Urinary bladder (tissue), 3 donors: ENCODE measurements at regions not wholly inside any gene's neighbourhood (a gene's known extent, or its start where the extent isn't known, plus 50 kb on each side); places are given as distances from the start of the nearest gene placed in this dataset.

Experiments used
- DNase-seq: peaks from one replicate; pipeline ENCODE4 v3.0.0-alpha.2; 2015; ENCODE audit errors: extremely low spot score
- H3K27ac ChIP-seq: one replicate; pipeline ENCODE4 v1.5.1; 2013; ENCODE audit warnings: low read depth, mild to moderate bottlenecking, moderate library complexity
- H3K36me3 ChIP-seq: one replicate; pipeline ENCODE4 v1.6.1; 2013; ENCODE audit warnings: mild to moderate bottlenecking, moderate library complexity; ENCODE audit not compliant: insufficient read depth
- H3K4me1 ChIP-seq: one replicate; pipeline ENCODE4 v1.6.1; 2013; ENCODE audit warnings: mild to moderate bottlenecking, moderate library complexity; ENCODE audit not compliant: insufficient read depth
- H3K4me3 ChIP-seq: one replicate; pipeline ENCODE4 v1.5.1; 2013; ENCODE audit warnings: low read depth, low read length
- WGBS: extraction: QIAGEN DNeasy Blood & Tissue Kit; methylation state at CpG from one replicate; pipeline ENCODE4 v1.1.7; 2013; 5-methylcytosine and 5-hydroxymethylcytosine counted together
- donor health status: healthy with polysubstance abuse.
- donor health status: healthy.

DNA sequence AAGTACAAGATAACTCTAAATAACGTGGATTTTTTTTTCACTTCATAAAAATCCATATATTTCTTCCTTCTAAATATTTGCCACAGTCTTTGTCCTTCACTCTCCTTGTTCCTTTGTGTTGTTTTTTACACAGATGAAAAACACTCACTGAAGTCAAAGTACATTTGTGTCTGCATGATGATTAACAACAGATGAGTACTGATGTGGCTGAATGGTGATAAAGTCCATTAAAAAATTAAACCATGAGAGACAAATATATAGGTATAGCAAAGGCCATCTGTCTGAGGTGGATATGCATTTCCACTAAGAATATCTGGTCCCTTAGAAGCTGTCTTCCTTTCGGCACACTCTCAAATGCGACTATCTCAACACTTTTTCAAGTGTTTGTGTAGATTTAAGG lies 317.5 kb upstream of the MCTP2 start:
- Histone ChIP-seq H3K27ac (no peak overlapping the region), H3K4me3 (no peak overlapping the region), H3K36me3 (no peaks in the 10 kb centered on the region), H3K4me1 (no peaks in the 10 kb centered on the region)
- no peak for DNase-seq
- WGBS = 72% methylated on average over 3 of the region's 3 CpGs

DNA sequence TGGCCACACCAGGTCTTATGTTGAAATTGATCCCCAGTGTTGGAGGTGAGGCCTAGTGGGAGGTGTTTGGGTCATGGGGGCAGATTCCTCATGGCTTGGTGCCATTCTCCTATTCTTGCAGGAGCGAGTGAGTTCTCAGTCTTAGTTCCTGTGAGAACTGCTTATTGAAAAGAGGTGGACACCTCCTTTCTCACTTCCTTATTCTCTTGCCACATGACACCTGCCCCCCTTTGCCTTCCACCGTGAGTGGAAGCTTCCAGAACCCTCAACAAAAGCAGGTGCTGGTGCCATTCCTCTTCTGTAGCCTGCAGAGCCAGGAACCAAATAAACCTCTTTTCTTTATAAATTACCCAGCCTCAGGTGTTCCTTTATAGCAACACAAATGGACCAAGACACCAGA lies 318.1 kb upstream of the MCTP2 start:
- DNase-seq = no peak
- Histone ChIP-seq H3K4me1 (no peaks in the 10 kb centered on the region), H3K36me3 (no peaks in the 10 kb centered on the region), H3K4me3 (no peak overlapping the region), H3K27ac (no peak overlapping the region)
- WGBS = 78% methylated on average over 2 of the region's 2 CpGs

DNA sequence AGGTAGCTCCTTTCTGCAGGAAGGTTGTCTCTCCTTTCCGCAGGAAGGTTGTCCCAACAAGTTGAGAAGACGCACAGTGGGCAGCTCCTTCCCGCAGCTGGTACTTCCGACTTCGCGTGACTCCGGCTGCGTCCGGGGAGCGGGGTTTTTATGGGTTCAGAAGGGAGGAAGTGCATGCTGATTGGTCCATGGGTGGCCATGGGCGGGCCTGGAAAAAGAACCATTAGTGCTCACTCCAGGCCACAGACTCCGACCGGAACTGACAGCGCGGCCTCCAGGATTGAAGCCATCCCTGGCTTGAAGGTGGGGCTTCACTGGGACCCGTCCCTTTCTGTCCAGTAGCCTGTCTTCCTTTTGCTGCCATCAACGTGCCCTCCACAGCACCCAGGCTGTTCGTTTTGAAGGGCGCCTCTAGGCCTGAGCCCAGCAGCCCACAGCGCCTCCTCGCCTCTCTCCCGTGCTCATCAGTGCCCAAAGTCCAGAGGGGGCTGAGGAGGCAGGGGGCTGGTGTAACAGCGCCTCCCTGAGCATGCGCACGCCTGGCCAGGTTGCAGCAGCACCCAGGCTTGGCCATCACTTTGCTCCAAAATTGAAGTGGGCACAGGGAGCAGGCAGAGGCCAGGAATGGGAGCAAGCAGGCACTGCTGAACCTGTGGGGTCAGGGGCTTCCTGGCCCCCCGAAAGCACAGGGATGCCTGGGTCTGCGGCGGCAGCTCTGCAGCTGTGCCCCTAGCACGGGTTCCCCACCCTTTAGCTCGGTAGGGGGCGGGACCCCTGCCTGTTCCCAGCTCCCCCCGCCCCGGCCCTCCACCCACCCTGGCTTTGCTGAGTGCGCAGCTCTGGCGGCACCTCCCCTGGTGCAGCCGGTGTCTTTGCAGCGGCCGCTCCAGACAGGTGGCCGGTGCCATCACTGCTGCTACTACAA lies 330.6 kb upstream of the MCTP2 start:
- H3K36me3 ChIP-seq = no peaks in the 10 kb centered on the region
- no peak overlapping the region for H3K27ac ChIP-seq
- no peak for DNase-seq
- H3K4me1 ChIP-seq = no peaks in the 10 kb centered on the region
- WGBS = 90% methylated on average over 39 of the region's 39 CpGs
- H3K4me3 ChIP-seq = no peak overlapping the region

GRCh38 chr15:93899817-93900216 lies 331.5 kb upstream of the MCTP2 start:
- DNase-seq = no peak
- WGBS = 96% methylated on average over 17 of the region's 17 CpGs
- Histone ChIP-seq H3K4me1 (no peaks in the 10 kb centered on the region), H3K27ac (no peak overlapping the region), H3K36me3 (no peaks in the 10 kb centered on the region), H3K4me3 (no peak overlapping the region)

DNA sequence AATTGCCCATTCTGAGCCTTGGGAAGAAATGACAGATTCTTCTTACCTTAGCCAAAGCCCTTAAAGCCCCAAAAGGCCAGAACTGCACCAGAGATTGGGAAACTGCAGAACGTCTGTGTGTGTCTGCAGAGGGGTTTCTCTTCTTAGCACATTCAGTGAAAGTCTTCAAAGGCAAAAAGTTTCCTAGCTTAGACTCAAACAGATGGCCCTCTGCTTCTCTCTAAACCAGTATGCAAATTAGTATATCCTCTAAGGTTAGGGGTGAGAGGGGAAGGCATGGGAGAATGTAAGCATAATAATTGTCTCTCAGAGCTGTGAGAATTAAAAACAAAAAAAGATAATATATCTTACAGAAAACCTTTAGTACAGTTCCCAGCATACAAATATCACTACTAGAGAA lies 334.0 kb upstream of the MCTP2 start:
- no peaks in the 10 kb centered on the region for H3K4me1 ChIP-seq

DNA sequence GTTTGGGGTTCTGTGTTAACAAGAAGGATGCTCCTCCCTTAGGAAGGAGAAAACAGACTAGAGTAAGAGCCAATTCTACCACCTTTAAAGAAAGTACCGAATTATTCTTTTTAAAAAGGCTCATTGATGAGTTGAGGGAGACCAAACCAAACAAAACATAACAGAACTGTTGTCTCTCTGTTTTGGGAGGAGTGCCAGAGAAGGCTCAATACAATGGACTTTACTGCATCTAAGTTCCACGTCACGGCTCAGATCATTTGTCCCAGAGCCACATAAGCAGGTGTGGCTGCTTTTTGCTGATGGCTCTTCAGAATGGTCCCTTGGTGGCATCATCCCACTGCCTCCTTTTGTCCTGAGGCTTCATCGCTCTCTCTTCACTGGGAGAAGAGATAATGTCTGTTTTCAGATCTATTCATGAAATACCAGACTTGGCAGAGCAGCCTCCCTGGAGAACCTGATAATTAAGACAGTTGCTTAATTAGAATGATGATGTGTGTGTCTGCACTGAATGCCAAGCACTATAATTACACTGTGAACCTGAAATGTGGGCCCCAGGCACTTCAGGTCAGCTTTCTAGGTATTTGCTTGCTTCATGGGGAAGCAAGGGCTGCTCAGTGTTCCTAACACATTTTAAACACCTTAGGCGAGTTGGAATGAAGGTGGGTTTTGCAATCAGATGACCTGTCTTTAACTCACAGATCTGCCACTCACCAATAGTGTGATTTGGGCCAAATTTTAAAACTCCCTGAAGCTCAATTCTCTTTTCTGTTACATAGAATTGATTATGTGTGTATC lies 335.2 kb upstream of the MCTP2 start:
- H3K4me1 ChIP-seq = no peaks in the 10 kb centered on the region
- 80% methylated on average over 5 of the region's 5 CpGs for WGBS
- DNase-seq = no peak
- no peaks in the 10 kb centered on the region for H3K36me3 ChIP-seq
- H3K27ac ChIP-seq = no peak overlapping the region
- no peak overlapping the region for H3K4me3 ChIP-seq

More for the DNA sequence above, 334.0 kb upstream of the MCTP2 start:
- H3K27ac ChIP-seq = no peak overlapping the region
- DNase-seq = no peak
- WGBS = 48% methylated on average over 1 of the region's 1 CpG
- no peak overlapping the region for H3K4me3 ChIP-seq
- no peaks in the 10 kb centered on the region for H3K36me3 ChIP-seq

- Histone ChIP-seq H3K4me1 (no peaks in the 10 kb centered on the region), H3K4me3 (no peak overlapping the region), H3K27ac (no peak overlapping the region), H3K36me3 (no peaks in the 10 kb centered on the region)
- WGBS = 61% methylated on average over 3 of the region's 3 CpGs
- DNase-seq = no peak
Measured at GRCh38 chr15:93894438-93895036, 336.8 kb upstream of the MCTP2 start.

DNA sequence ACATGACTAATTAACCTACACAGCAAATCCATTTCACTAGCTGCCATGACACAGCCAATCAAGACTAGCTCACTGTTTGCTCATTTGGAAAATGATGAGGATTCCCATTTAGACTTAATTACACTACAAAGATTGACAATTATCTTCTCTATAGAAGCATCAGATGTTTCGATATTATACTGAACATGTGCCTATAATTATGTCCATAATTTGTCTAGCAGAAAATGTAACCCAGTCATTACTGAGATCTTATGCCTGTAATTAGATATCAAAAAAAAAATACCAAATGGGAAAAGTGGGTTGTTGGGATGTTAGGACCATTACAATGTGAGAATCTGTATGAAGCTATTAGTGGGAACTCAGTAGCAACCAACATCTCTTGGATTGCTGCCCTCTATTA lies 344.2 kb upstream of the MCTP2 start:
- Histone ChIP-seq H3K4me3 (no peak overlapping the region), H3K36me3 (no peaks in the 10 kb centered on the region), H3K27ac (no peak overlapping the region), H3K4me1 (no peaks in the 10 kb centered on the region)
- 97% methylated on average over 1 of the region's 1 CpG for whole genome bisulfite sequencing
- DNase-seq = no peak

DNA sequence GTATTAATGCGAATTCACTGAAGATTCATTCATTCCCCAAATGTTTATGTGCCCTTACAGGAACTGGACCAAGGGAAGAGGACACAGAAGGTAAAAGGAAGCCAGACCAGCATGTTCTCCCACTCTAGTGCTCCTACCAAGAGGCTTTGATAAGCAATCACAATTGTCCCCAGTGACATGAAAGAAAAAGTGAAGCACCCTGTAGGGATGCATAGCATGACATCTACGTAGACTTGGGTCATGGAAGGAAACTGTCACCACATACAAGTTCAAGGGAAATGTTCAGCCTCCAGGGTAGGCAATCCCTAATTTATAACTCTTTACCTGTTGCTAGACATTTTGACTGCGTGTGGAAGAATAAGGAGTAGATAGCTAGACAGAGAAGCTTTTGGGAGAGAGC lies 348.6 kb upstream of the MCTP2 start:
- no peak for DNase-seq
- Histone ChIP-seq H3K4me1 (no peaks in the 10 kb centered on the region), H3K27ac (no peak overlapping the region), H3K4me3 (no peak overlapping the region), H3K36me3 (no peaks in the 10 kb centered on the region)
- WGBS = 85% methylated on average over 3 of the region's 3 CpGs

DNA sequence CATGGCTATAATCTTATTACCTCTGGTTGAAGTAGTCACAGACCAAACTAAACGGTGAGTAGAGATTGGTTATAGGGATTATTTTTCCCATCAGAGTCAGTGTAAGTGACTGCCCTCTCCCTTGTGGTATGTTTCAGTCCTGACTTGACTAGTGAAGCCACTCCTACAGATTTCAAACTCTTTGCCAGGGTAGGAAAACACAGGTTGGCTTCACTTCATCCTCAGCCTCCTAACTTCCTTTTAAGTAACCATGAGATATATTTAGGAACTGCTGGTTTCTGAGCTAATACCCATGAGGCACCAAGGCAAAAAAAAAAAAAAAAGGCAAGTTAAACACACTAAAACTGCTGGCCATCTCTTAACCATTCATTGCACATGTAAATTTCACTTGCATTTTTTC lies 349.2 kb upstream of the MCTP2 start:
- no peak overlapping the region for H3K27ac ChIP-seq
- H3K36me3 ChIP-seq = no peaks in the 10 kb centered on the region
- H3K4me3 ChIP-seq = no peak overlapping the region
- WGBS = 60% methylated on average over 1 of the region's 1 CpG
- H3K4me1 ChIP-seq = no peaks in the 10 kb centered on the region
- DNase-seq = no peak

DNA sequence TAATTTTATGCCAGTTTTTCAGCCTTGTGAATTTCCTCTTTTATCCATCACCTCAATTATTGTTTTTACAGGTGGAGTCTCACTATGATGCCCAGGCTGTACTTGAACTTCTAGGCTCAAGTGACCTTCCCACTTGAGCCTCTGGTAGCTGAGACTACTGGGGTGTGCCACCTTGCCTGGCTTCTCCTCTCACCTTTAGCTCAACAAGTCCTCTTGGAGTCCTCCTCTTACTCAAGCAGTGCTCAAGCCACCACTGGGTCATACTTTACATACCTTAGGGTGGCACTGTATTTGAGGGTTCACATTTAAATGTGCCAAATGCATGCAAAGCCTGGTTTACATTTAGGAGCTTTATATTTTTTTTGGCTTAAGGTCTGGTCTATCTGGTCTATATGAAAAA lies 350.1 kb upstream of the MCTP2 start:
- Histone ChIP-seq H3K4me3 (no peak overlapping the region), H3K36me3 (no peaks in the 10 kb centered on the region), H3K4me1 (no peaks in the 10 kb centered on the region), H3K27ac (no peak overlapping the region)
- DNase-seq = no peak

DNA sequence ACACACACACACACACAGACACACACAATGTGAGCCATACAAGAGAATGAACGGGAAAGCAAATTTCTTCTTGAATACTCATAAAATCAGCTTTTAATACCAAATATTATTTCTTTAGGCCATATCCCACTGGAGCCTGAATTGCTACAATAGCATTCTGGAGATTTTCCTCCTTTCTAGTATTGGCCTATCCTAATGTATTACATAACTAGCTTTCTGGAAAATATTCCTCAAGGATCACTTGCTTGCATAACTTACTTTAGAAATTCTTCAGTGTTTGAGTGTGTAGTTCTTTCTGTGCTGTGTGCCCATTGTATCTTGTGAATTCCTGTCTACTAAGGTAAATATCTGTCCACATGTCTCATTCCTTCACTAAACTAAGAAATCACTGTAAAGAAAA lies 351.0 kb upstream of the MCTP2 start:
- Histone ChIP-seq H3K27ac (no peak overlapping the region), H3K4me1 (no peaks in the 10 kb centered on the region), H3K4me3 (no peak overlapping the region), H3K36me3 (no peaks in the 10 kb centered on the region)
- no peak for DNase-seq
- WGBS = 92% methylated on average over 1 of the region's 1 CpG

- Histone ChIP-seq H3K4me1 (no peaks in the 10 kb centered on the region), H3K27ac (no peak overlapping the region), H3K4me3 (no peak overlapping the region), H3K36me3 (no peaks in the 10 kb centered on the region)
- WGBS = 91% methylated on average over 2 of the region's 2 CpGs
- DNase-seq = no peak
Measured at GRCh38 chr15:93870583-93870982, 360.8 kb upstream of the MCTP2 start.

DNA sequence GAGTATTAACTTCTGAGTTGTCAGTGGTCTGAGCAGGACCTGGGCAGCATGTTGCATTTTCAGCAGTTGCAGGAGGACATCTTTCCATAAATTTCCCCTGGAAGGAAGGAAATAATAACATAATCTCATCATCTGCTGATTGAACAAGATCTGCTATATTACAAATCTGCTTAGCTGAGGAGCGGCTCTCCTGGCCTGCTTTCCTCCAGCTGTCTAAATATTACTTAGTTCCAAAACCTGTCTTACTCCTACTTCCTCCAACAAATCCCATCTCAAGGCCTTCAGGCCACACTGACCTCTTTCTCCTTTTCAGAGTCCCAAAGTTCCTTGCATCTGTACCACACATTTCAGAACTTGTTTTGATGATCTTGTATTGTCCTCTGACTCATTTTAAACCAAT lies 364.4 kb upstream of the MCTP2 start:
- Histone ChIP-seq H3K36me3 (no peaks in the 10 kb centered on the region), H3K4me1 (no peaks in the 10 kb centered on the region), H3K27ac (no peak overlapping the region), H3K4me3 (no peak overlapping the region)
- DNase-seq = no peak
- 51% methylated on average over 1 of the region's 1 CpG for WGBS
